ENCODE measurements at regions not wholly inside any gene's neighbourhood (a gene's known extent, or its start where the extent isn't known, plus 50 kb on each side); places are given as distances from the start of the nearest gene placed in this dataset.

DNA sequence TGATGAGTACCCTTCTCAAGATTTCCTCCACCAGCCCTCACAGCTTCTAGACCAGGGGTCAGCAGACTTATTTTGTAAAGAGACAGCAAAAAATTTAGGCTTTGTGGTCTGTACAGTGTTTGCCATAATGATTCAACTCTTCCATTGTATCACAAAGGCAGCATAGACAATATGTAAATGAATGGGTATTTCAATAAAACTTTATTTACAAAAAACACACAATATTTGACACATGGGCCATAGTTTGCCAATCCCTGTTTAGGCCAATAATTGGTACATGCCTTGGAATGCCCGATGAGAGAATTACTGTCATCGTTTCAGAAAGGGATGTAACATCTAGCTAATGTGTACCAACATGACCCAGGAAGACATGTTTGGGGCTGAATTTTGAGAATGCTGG lies 178.9 kb upstream of the GALNT2 start:
- TF ChIP-seq, protein P1, sequence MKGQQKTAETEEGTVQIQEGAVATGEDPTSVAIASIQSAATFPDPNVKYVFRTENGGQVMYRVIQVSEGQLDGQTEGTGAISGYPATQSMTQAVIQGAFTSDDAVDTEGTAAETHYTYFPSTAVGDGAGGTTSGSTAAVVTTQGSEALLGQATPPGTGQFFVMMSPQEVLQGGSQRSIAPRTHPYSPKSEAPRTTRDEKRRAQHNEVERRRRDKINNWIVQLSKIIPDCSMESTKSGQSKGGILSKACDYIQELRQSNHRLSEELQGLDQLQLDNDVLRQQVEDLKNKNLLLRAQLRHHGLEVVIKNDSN (IDR thresholded peaks at IDR 0.05), result no peak
- no peak for TF ChIP-seq TAF1 (IDR thresholded peaks at IDR 0.05; ENCODE audit: low read depth)
- TF ChIP-seq YY1 (IDR thresholded peaks at IDR 0.05; ENCODE audit: low read depth), result no peak
- no peak for TF ChIP-seq CEBPB (IDR thresholded peaks at IDR 0.05)
- no peak for TF ChIP-seq CREB1 (IDR thresholded peaks at IDR 0.05; ENCODE audit: low read depth)
- no peak for TF ChIP-seq TEAD4 (IDR thresholded peaks at IDR 0.05)
